ENCODE measurements at regions not wholly inside any gene's neighbourhood (a gene's known extent, or its start where the extent isn't known, plus 50 kb on each side); places are given as distances from the start of the nearest gene placed in this dataset.

DNA sequence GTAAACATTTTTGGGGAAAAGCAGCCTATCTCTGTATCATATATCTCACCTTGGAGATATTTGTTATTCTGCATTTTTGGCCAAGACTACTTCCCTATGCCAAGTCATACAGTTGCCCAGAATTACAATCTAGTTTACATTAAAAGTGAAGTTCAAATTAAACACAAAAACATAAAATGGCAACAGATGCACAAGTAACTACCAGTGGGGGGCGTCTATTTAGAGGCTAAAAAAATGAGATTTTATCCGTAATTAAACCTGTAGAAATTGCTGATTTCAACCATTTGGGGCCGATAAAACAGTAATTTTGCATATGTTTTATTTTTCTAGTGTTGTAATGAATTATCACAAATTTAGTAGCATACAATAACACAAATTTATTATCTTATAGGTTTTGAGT, 787.1 kb upstream of the CHD1 start:
- TF ChIP-seq RAD21 (IDR thresholded peaks at IDR 0.05 in 1 of 2, conservative IDR thresholded peaks at IDR 0.05 in 1 of 2; ENCODE audit: low read depth in 2 of 2, low read length in 2 of 2), result no peak
- TF ChIP-seq, protein P1, sequence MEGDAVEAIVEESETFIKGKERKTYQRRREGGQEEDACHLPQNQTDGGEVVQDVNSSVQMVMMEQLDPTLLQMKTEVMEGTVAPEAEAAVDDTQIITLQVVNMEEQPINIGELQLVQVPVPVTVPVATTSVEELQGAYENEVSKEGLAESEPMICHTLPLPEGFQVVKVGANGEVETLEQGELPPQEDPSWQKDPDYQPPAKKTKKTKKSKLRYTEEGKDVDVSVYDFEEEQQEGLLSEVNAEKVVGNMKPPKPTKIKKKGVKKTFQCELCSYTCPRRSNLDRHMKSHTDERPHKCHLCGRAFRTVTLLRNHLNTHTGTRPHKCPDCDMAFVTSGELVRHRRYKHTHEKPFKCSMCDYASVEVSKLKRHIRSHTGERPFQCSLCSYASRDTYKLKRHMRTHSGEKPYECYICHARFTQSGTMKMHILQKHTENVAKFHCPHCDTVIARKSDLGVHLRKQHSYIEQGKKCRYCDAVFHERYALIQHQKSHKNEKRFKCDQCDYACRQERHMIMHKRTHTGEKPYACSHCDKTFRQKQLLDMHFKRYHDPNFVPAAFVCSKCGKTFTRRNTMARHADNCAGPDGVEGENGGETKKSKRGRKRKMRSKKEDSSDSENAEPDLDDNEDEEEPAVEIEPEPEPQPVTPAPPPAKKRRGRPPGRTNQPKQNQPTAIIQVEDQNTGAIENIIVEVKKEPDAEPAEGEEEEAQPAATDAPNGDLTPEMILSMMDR (IDR thresholded peaks at IDR 0.05; ENCODE audit: control extremely low read depth in 1 of 3, insufficient read depth in 1 of 3, low read depth in 1 of 3, low read length in 3 of 3), result no peak
- no peak for TF ChIP-seq YY1 (IDR thresholded peaks at IDR 0.05; ENCODE audit: low read depth, low read length)
- no peak for TF ChIP-seq PHF8 (conservative IDR thresholded peaks at IDR 0.05; ENCODE audit: low read depth, low read length)
- TF ChIP-seq EZH2 (IDR thresholded peaks at IDR 0.05; ENCODE audit: low read depth, low read length, severe bottlenecking), result no peak
- no peak for TF ChIP-seq NANOG (IDR thresholded peaks at IDR 0.05; ENCODE audit: insufficient read depth, low read depth, low read length, poor library complexity, severe bottlenecking)
- TF ChIP-seq CEBPB (IDR thresholded peaks at IDR 0.05; ENCODE audit: low read depth, low read length), result no peak
- no peak for TF ChIP-seq RXRA (IDR thresholded peaks at IDR 0.05; ENCODE audit: insufficient read depth, low read depth, low read length)
- TF ChIP-seq NRF1 (IDR thresholded peaks at IDR 0.05; ENCODE audit: low read depth, low read length), result no peak
- TF ChIP-seq RFX5 (IDR thresholded peaks at IDR 0.05; ENCODE audit: borderline replicate concordance, low read depth, low read length), result no peak
- no peak for TF ChIP-seq TCF12 (IDR thresholded peaks at IDR 0.05; ENCODE audit: low read depth, low read length)
- TF ChIP-seq, protein P2, sequence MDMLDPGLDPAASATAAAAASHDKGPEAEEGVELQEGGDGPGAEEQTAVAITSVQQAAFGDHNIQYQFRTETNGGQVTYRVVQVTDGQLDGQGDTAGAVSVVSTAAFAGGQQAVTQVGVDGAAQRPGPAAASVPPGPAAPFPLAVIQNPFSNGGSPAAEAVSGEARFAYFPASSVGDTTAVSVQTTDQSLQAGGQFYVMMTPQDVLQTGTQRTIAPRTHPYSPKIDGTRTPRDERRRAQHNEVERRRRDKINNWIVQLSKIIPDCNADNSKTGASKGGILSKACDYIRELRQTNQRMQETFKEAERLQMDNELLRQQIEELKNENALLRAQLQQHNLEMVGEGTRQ (IDR thresholded peaks at IDR 0.05; ENCODE audit: low read length), result no peak

Measured in H1 (cell line).